GM21619 (cell line): ENCODE measurements at regions not wholly inside any gene's neighbourhood (a gene's known extent, or its start where the extent isn't known, plus 50 kb on each side); places are given as distances from the start of the nearest gene placed in this dataset.

Experiments used
- ATAC-seq: cut with Tn5 transposase; IDR thresholded peaks from one replicate; pipeline ENCODE4 v1.9.1; 2021; ENCODE audit not compliant: unreplicated experiment

- ATAC-seq, result no peak
Observed at GRCh38 chr5:9707732-9708462, 77.7 kb upstream of the TAS2R1 start.

GRCh38 chr5:9699681-9700080 lies 69.5 kb upstream of the TAS2R1 start:
- no peak for ATAC-seq

- ATAC-seq, result no peak
Observed at GRCh38 chr5:9698841-9699240, 68.7 kb upstream of the TAS2R1 start.

- no peak for ATAC-seq
Observed at GRCh38 chr5:9698125-9698826, 68.1 kb upstream of the TAS2R1 start.

- ATAC-seq, result no peak
Observed at GRCh38 chr5:9692576-9692975, 62.4 kb upstream of the TAS2R1 start.

DNA sequence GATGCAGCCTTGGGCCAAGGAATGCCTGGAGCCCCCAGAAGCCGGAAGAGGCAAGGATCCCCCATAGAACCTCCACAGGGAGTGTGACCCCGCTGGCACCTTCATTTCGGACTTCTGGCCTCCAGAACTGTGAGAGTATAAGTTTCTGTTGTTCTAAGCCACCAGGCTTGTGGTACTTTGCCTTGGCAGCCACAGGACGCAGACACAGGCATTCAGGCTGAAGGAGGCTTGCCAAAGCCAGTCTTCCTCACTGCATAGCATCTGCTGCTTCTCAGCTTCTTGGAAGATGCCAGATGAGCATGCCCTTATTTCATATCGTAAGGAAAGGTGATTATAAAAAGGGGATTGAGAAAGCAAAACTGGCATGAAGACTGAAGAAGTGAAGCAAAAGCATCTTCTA lies 61.1 kb upstream of the TAS2R1 start:
- no peak for ATAC-seq

DNA sequence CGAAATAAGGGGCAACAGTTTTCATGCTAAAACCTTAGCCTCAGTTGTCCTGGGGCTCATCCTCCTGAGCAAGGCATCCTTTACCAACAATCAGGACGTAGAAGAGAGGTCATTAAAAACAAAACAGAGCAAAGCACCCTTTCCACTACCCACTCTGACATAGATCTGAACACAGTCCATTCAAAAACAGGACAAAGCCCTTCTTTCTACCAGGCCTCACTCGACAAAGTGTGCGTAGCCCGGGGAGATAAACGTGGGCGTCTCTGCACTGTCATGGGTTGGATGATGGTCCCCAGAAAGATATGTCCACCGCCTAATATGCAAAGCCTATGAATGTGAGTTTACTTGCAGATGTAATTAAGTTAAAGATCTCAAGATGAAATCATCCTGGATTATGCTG lies 60.6 kb upstream of the TAS2R1 start:
- no peak for ATAC-seq

DNA sequence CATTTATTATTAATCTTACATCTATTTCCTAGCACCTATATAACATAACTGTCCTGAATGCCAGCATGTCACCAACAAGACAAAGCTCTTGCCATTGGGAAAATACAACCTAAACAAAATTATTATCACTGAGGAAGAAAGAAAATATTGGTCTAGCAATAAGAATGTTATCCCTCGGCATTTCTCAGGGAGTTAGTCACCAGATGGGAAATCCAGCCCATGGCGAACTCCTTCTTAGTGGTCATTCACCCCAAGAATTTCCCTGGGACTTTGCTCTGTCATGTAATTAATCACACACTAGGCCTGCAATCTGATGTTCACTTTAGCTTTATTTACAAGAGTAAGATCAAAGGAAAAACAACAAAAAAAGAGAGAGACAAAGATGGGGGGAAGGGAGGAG lies 56.1 kb upstream of the TAS2R1 start:
- ATAC-seq, result no peak

GRCh38 chr5:9681706-9682105 lies 51.6 kb upstream of the TAS2R1 start:
- no peak for ATAC-seq
